ENCODE measurements at regions not wholly inside any gene's neighbourhood (a gene's known extent, or its start where the extent isn't known, plus 50 kb on each side); places are given as distances from the start of the nearest gene placed in this dataset.

DNA sequence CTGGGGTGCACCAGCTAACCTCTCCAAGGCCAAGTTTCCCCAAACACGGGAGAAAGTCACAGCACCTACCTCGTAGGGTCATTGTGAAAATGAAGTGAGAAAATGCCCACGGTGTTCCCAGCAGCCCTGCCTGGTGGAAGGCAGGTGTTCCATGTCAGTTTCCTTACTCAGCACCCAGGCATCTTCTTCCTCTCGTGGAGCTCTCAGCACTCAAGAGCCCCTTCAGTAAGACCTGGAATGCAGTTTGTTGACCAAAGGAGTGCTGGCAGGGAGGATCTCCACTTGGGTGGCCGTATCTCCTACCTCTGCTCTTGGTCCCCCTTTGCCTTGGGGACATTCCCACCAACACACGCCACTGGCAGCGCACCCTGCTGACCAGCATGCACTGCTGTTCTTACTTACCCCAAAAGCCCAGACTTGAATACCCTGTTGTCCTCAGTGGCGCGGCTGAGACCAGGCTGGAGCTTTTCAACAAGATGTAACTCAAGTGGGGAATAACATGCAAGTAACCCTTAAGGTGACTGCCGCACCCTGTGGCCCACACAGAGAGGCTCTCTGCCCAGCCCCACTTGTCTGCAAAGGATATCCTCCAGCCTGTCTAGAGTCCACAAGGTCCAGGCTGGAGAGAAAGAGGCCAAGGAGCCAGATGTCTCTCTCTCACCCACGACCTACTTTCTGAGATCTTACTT lies 201.2 kb upstream of the TMEM45B start:
- peaks cover 13% of the 10 kb centered on the region for H3K4me1 Mint-ChIP-seq

DNA sequence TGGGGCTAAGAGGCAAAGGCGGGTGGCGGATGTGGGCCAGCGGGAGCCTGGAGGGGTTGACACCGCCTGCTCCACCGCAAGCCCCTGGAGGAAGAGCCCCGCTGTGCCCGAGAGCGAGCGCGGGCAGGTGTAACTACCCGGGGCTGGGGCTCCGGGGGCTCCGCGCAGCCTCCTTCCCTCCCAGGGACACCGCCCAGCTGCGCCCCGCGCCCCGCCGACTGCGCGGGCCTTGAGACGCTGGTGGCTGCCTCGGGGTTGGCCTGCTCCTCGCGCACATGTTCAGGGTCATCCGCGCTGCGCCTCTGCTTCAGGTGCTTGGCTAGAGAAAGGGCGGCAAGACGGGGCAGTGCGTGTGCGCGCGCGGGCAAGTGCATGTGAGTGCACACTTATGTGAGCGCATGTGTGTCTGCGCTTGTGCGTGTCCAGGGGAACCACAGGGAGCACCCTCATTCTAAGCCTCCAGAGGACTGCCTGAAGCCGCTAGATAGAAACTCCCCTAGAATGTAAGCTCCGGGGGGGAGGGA lies 197.5 kb upstream of the TMEM45B start:
- DNase-seq (ENCODE audit: low spot score): no peak
- peaks cover under 1% of the 10 kb centered on the region for H4K20me1 ChIP-seq (ENCODE audit: low read depth)

More for the DNA sequence above, 201.2 kb upstream of the TMEM45B start:
- Histone ChIP-seq H3K27me3 (peaks cover 2% of the 10 kb centered on the region), H2AFZ (replicated peaks) (no peak overlapping the region), H3F3A (ENCODE audit: low read depth) (peaks cover 21% of the 10 kb centered on the region), H3K9me3 (ENCODE audit: low read depth) (no peaks in the 10 kb centered on the region), H4K20me1 (ENCODE audit: low read depth) (peaks cover 8% of the 10 kb centered on the region), H3K4me1 (peaks cover 17% of the 10 kb centered on the region), H3K4me3 (no peak overlapping the region), H3K36me3 (no peaks in the 10 kb centered on the region), H3K9ac (no peak overlapping the region), H3K27ac (no peak overlapping the region), H3K79me2 (ENCODE audit: low read depth) (no peaks in the 10 kb centered on the region), H3K4me2 (no peak overlapping the region)
- TF ChIP-seq EZH2phosphoT487 (IDR thresholded peaks at IDR 0.05): no peak
- TF ChIP-seq, protein P1, sequence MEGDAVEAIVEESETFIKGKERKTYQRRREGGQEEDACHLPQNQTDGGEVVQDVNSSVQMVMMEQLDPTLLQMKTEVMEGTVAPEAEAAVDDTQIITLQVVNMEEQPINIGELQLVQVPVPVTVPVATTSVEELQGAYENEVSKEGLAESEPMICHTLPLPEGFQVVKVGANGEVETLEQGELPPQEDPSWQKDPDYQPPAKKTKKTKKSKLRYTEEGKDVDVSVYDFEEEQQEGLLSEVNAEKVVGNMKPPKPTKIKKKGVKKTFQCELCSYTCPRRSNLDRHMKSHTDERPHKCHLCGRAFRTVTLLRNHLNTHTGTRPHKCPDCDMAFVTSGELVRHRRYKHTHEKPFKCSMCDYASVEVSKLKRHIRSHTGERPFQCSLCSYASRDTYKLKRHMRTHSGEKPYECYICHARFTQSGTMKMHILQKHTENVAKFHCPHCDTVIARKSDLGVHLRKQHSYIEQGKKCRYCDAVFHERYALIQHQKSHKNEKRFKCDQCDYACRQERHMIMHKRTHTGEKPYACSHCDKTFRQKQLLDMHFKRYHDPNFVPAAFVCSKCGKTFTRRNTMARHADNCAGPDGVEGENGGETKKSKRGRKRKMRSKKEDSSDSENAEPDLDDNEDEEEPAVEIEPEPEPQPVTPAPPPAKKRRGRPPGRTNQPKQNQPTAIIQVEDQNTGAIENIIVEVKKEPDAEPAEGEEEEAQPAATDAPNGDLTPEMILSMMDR (IDR thresholded peaks at IDR 0.05): no peak
- Mint-ChIP-seq H3K27ac (no peak overlapping the region), H3K27me3 (ENCODE audit: insufficient read depth, low read depth) (peaks cover 7% of the 10 kb centered on the region), H3K36me3 (no peaks in the 10 kb centered on the region), H3K9me3 (peaks cover 2% of the 10 kb centered on the region), H3K4me3 (no peak overlapping the region)
- DNase-seq (ENCODE audit: low spot score): no peak

DNA sequence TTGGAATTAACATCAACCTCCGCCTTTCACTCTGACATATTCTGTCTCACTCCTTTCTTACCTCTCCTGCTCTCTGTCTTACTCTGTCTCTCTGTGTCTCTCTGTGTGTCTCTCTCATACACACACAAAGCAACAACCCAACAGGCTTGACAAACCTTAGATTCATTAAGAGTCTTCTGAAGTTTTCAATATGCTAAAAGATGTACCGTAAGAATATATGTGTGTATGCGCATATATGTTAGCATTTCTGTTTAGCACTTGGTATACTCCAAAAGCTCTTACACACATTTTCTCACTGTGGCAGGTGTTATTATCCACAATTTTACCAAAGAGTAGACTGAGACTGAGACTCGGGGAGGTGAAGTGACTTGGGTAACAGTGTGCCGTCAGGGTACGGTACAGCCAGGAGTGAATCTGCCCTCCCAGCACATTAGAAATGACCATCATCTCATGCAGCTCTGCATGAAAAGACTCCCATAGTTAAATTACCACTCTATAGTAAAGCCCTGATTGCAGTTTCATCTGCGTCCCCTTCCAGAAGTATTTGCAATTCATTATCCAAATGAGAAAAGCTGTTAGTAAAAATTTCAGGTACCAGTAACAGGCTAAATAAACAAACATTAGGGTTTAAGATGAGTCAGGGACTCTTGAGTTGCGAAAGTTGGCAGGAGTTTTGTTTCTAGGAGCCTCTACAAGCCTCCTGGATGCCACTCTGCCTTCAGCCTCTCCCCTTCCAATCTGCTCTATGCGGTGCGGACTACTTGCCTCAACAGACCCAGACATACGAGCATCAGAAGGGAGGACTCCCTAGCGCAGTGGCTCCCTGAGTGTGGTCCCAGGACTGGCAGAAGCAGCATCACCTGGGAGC lies 195.2 kb upstream of the TMEM45B start:
- peaks cover 4% of the 10 kb centered on the region for H3K4me1 ChIP-seq
- H3K27me3 Mint-ChIP-seq (ENCODE audit: insufficient read depth, low read depth): no peaks in the 10 kb centered on the region
- H3K27me3 ChIP-seq: peaks cover 11% of the 10 kb centered on the region
- peaks cover 5% of the 10 kb centered on the region for H3F3A ChIP-seq (ENCODE audit: low read depth)
- no peaks in the 10 kb centered on the region for H3K9me3 ChIP-seq (ENCODE audit: low read depth)
- TF ChIP-seq EZH2 (IDR thresholded peaks at IDR 0.05) (no peak), EZH2phosphoT487 (IDR thresholded peaks at IDR 0.05) (no peak)
- TF ChIP-seq, protein P1 (IDR thresholded peaks at IDR 0.05): no peak
- no peaks in the 10 kb centered on the region for H3K79me2 ChIP-seq (ENCODE audit: low read depth)
- H3K4me1 Mint-ChIP-seq: no peaks in the 10 kb centered on the region
- H3K27ac ChIP-seq: no peak overlapping the region
- no peak for DNase-seq (ENCODE audit: low spot score)
- no peak overlapping the region for H3K4me3 Mint-ChIP-seq
- no peak overlapping the region for H3K4me3 ChIP-seq
- H3K36me3 ChIP-seq: no peaks in the 10 kb centered on the region
- no peak overlapping the region for H3K9ac ChIP-seq
- no peak overlapping the region for H3K4me2 ChIP-seq
- H3K9me3 Mint-ChIP-seq: peaks cover 2% of the 10 kb centered on the region
- H4K20me1 ChIP-seq (ENCODE audit: low read depth): no peaks in the 10 kb centered on the region
- H3K27ac Mint-ChIP-seq: no peak overlapping the region
- H3K36me3 Mint-ChIP-seq: no peaks in the 10 kb centered on the region
- H2AFZ ChIP-seq (replicated peaks): no peak overlapping the region

More for the DNA sequence above, 197.5 kb upstream of the TMEM45B start:
- H3K9me3 Mint-ChIP-seq: peaks cover 2% of the 10 kb centered on the region
- Histone ChIP-seq H3K9me3 (ENCODE audit: low read depth) (no peaks in the 10 kb centered on the region), H3K4me1 (peaks cover 5% of the 10 kb centered on the region), H2AFZ (replicated peaks) (no peak overlapping the region), H3K4me2 (no peak overlapping the region), H3K79me2 (ENCODE audit: low read depth) (no peaks in the 10 kb centered on the region), H3K27ac (no peak overlapping the region), H3K36me3 (no peaks in the 10 kb centered on the region), H3K27me3 (peaks cover 11% of the 10 kb centered on the region), H3K9ac (no peak overlapping the region), H3K4me3 (no peak overlapping the region), H3F3A (ENCODE audit: low read depth) (peaks cover 7% of the 10 kb centered on the region)
- no peaks in the 10 kb centered on the region for H3K4me1 Mint-ChIP-seq
- no peaks in the 10 kb centered on the region for H3K36me3 Mint-ChIP-seq
- H3K4me3 Mint-ChIP-seq: no peak overlapping the region
- TF ChIP-seq, protein P1 (IDR thresholded peaks at IDR 0.05): no peak
- TF ChIP-seq EZH2phosphoT487 (IDR thresholded peaks at IDR 0.05) (no peak), EZH2 (IDR thresholded peaks at IDR 0.05) (no peak)
- H3K27ac Mint-ChIP-seq: no peak overlapping the region
- H3K27me3 Mint-ChIP-seq (ENCODE audit: insufficient read depth, low read depth): peaks cover 2% of the 10 kb centered on the region

Measured in neural progenitor cell (in vitro differentiated cells).